PC-3 (cell line): ENCODE measurements at regions not wholly inside any gene's neighbourhood (a gene's known extent, or its start where the extent isn't known, plus 50 kb on each side); places are given as distances from the start of the nearest gene placed in this dataset.
"Not testable (repeated sequence)": the region's sequence is repeated elsewhere in the genome, so short reads cannot be mapped to it uniquely, and the experiment has no call there.

Experiments used
- ATAC-seq: fragments of 200-7000 bp; cut with Tn5 transposase; 2 replicates; pipeline ENCODE4 v1.9.1; 2020; ENCODE audit warnings: mild to moderate bottlenecking, moderate library complexity
- BruUV-seq: library from RNA; stranded (reverse); fragments of 400-500 nt; replicated peaks from 2 replicates; lab custom pipeline; 2021; lab: Mats Ljungman, UMichigan
- CTCF ChIA-PET: fragments of 300-600 bp; sonication (Branson Sonifier 250); formaldehyde crosslinking; loops from one replicate; lab custom pipeline; 2022; ENCODE audit warnings: antibody characterized with exemption; lab: Charles Lee
- POLR2A ChIA-PET: fragments of 300-600 bp; sonication (Branson Sonifier 250); formaldehyde crosslinking; loops from one replicate; lab custom pipeline; 2022; ENCODE audit warnings: antibody characterized with exemption; ENCODE audit not compliant: unreplicated experiment; lab: Charles Lee
- DNase-seq: peaks from one replicate; pipeline ENCODE4 v3.0.0-alpha.2; 2015
- H2AFZ ChIP-seq: fragments of 300-600 bp; sonication (generic); 2 replicates; pipeline ENCODE4 v1.6.0; 2016; ENCODE audit warnings: antibody characterized with exemption, low read length
- H3F3A ChIP-seq: fragments of 300-600 bp; sonication (generic); one replicate; pipeline ENCODE4 v1.6.0; 2017; ENCODE audit warnings: antibody characterized with exemption, low read length, control low read depth, mild to moderate bottlenecking; ENCODE audit not compliant: unreplicated experiment
- H3K27ac ChIP-seq: fragments of 300-600 bp; sonication (generic); 2 replicates; pipeline ENCODE4 v1.5.1; 2016; ENCODE audit warnings: mild to moderate bottlenecking, low read length
- H3K27me3 ChIP-seq: fragments of 300-600 bp; sonication (generic); 2 replicates; pipeline ENCODE4 v1.6.1; 2016; ENCODE audit warnings: low read length, mixed read lengths
- H3K36me3 ChIP-seq: fragments of 300-600 bp; sonication (generic); 2 replicates; pipeline ENCODE4 v1.6.1; 2016; ENCODE audit warnings: low read depth, mixed run types, low read length, mixed read lengths
- H3K4me1 ChIP-seq: fragments of 300-600 bp; sonication (generic); 2 replicates; pipeline ENCODE4 v1.5.1; 2016; ENCODE audit warnings: low read length; ENCODE audit not compliant: insufficient read depth
- H3K4me2 ChIP-seq: fragments of 300-600 bp; sonication (generic); 2 replicates; pipeline ENCODE4 v1.6.0; 2016; ENCODE audit warnings: low read length
- H3K4me3 ChIP-seq: fragments of 300-600 bp; sonication (generic); 2 replicates; pipeline ENCODE4 v1.5.1; 2016; ENCODE audit warnings: mild to moderate bottlenecking, low read length, mixed read lengths
- H3K79me2 ChIP-seq: fragments of 300-600 bp; sonication (generic); 2 replicates; pipeline ENCODE4 v1.6.1; 2017; ENCODE audit warnings: low read length, mixed read lengths
- H3K9ac ChIP-seq: fragments of 300-600 bp; sonication (generic); 2 replicates; pipeline ENCODE4 v1.6.0; 2016; ENCODE audit warnings: mild to moderate bottlenecking, low read length
- H3K9me2 ChIP-seq: fragments of 300-600 bp; sonication (generic); replicated peaks from 2 replicates; pipeline ENCODE4 v1.6.1; 2016; ENCODE audit warnings: mixed run types, low read length, mixed read lengths
- H3K9me3 ChIP-seq: fragments of 300-600 bp; sonication (generic); 2 replicates; pipeline ENCODE4 v1.6.1; 2016; ENCODE audit warnings: low read length, mixed read lengths
- H4K20me1 ChIP-seq: fragments of 300-600 bp; sonication (generic); 2 replicates; pipeline ENCODE4 v1.6.1; 2016; ENCODE audit warnings: low read length, mixed read lengths
- EZH2 ChIP-seq: fragments of 300-600 bp; sonication (generic); IDR thresholded peaks from one replicate; pipeline ENCODE4 v1.6.1; 2017; ENCODE audit warnings: antibody characterized with exemption, mild to moderate bottlenecking, low read length; ENCODE audit not compliant: unreplicated experiment
- EZH2phosphoT487 ChIP-seq: fragments of 300-600 bp; sonication (generic); IDR thresholded peaks from 2 replicates; pipeline ENCODE4 v1.6.1; 2018; ENCODE audit warnings: mild to moderate bottlenecking, antibody characterized with exemption, low read length, borderline replicate concordance
- intact Hi-C: fragments of 100-400 bp; cut with micrococcal nuclease; formaldehyde crosslinking; loops from 2 replicates; pipeline ENCODE4 v1.9.0; 2023
- TF ChIP-seq, protein P1 (sequence below): fragments of 300-600 bp; sonication (generic); conservative IDR thresholded peaks from 2 replicates; pipeline ENCODE4 v1.5.1; 2017; ENCODE audit warnings: antibody characterized with exemption, low read depth, mild to moderate bottlenecking, low read length

DNA sequence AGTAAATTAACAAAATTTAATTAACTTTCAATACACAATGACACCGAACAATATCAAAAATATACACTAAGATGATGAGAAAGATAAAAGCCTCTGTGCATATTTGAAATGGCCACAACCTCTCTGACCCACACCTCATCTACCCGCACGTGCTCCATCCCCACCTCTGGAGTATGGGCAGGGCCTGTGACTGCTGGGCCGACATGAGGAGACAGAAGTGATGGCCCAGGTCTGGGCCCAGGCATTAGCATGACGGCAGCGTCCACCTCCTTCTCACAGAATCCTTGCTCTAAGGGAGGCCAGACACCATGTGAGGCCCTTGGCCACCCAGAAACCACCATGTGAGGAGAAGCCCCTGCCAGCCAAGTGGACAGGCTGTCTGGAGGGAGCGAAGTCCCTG lies 122.1 kb upstream of the RNF32 start:
- no TSS peak for BruUV-seq
- peaks cover 29% of the 10 kb centered on the region; the same call in 1 of the 2 replicates for H3K27me3 ChIP-seq
- H3K4me1 ChIP-seq: no peaks in the 10 kb centered on the region
- H3K27ac ChIP-seq: no peak overlapping the region
- H3K79me2 ChIP-seq: no peaks in the 10 kb centered on the region
- no peak overlapping the region for H3K4me3 ChIP-seq
- no peak overlapping the region for H2AFZ ChIP-seq
- DNase-seq: no peak
- H3K4me2 ChIP-seq: no peak overlapping the region
- ATAC-seq: no peak
- H3K9me3 ChIP-seq: no peaks in the 10 kb centered on the region
- intact Hi-C loops: no loop called here
- H3K36me3 ChIP-seq: no peaks in the 10 kb centered on the region
- no peaks in the 10 kb centered on the region for H3F3A ChIP-seq
- CTCF ChIA-PET: no interaction called here
- H3K9ac ChIP-seq: no peak overlapping the region
- POLR2A ChIA-PET: no interaction called here
- no peak for TF ChIP-seq EZH2
- TF ChIP-seq, protein P1, sequence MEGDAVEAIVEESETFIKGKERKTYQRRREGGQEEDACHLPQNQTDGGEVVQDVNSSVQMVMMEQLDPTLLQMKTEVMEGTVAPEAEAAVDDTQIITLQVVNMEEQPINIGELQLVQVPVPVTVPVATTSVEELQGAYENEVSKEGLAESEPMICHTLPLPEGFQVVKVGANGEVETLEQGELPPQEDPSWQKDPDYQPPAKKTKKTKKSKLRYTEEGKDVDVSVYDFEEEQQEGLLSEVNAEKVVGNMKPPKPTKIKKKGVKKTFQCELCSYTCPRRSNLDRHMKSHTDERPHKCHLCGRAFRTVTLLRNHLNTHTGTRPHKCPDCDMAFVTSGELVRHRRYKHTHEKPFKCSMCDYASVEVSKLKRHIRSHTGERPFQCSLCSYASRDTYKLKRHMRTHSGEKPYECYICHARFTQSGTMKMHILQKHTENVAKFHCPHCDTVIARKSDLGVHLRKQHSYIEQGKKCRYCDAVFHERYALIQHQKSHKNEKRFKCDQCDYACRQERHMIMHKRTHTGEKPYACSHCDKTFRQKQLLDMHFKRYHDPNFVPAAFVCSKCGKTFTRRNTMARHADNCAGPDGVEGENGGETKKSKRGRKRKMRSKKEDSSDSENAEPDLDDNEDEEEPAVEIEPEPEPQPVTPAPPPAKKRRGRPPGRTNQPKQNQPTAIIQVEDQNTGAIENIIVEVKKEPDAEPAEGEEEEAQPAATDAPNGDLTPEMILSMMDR: no peak
- TF ChIP-seq EZH2phosphoT487: no peak
- no peaks in the 10 kb centered on the region for H3K9me2 ChIP-seq
- H4K20me1 ChIP-seq: no peaks in the 10 kb centered on the region

DNA sequence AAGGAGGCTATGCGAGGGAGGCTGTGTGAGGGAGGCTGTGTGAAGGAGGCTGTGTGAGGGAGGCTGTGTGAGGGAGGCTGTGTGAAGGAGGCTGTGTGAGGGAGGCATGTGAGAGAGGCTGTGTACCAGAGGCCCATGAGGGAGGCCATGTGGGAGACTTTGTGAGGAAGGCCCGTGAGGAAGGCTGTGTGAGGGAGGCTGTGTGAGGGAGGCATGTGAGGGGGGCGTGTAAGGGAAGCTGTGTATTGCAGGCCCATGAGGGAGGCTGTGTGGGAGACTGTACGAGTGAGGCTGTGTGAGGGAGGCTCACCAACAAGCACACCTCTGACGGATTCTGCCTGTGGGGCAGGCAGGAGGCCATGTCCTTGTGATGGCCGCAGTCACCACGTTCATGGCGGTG lies 122.7 kb upstream of the RNF32 start:
- H3K79me2 ChIP-seq, ATAC-seq, POLR2A ChIA-PET, CTCF ChIA-PET, H3K9me3 ChIP-seq, H2AFZ ChIP-seq, H3K4me3 ChIP-seq, H3K36me3 ChIP-seq, H3F3A ChIP-seq, H3K4me1 ChIP-seq, intact Hi-C loops, BruUV-seq, H3K9me2 ChIP-seq, H3K4me2 ChIP-seq, DNase-seq, H4K20me1 ChIP-seq, H3K27ac ChIP-seq, H3K9ac ChIP-seq: not testable (repeated sequence)
- H3K27me3 ChIP-seq: peaks cover 27% of the 10 kb centered on the region; the same call in 1 of the 2 replicates

DNA sequence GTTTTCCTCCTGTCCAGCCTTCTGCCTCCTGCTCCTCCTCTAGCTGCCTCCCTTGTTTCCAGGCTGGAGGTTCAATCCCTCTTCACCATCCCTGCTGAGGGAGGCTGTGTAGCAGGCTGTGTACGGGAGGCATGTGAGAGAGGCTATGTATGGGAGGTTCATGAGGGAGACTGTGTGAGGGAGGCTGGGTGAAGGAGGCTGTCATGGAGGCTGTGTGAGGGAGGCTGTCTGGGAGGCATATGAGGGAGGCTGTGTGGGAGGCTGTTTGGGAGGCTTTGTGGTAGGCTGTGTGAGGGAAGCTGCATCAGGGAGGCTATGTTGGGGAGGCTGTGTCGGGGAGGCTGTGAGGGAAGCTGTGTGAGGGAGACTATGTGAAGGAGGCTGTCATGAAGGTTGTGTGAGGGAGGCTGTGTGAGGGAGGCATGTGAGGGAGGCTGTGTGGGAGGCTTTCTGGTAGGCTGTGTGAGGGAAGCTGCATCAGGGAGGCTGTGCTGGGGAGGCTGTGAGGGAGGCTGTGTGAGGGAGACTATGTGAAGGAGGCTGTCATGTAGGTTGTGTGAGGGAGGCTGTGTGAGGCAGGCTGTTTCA lies 123.7 kb upstream of the RNF32 start:
- Histone ChIP-seq H3K4me3 (no peak overlapping the region), H3K4me2 (no peak overlapping the region), H3K36me3 (no peaks in the 10 kb centered on the region), H3K27me3 (peaks cover 21% of the 10 kb centered on the region; the same call in 1 of the 2 replicates), H3K27ac (no peak overlapping the region), H3K4me1 (no peaks in the 10 kb centered on the region), H3K9me3 (no peaks in the 10 kb centered on the region), H3K9ac (no peak overlapping the region), H3K9me2 (no peaks in the 10 kb centered on the region), H4K20me1 (no peaks in the 10 kb centered on the region), H2AFZ (no peak overlapping the region), H3F3A (no peaks in the 10 kb centered on the region), H3K79me2 (no peaks in the 10 kb centered on the region)
- CTCF ChIA-PET: no interaction called here
- ATAC-seq: no peak
- no TSS peak for BruUV-seq
- intact Hi-C loops: no loop called here
- POLR2A ChIA-PET: no interaction called here
- no peak for DNase-seq
- TF ChIP-seq, protein P1: no peak
